ENCODE measurements at regions not wholly inside any gene's neighbourhood (a gene's known extent, or its start where the extent isn't known, plus 50 kb on each side); places are given as distances from the start of the nearest gene placed in this dataset.
"Not testable (repeated sequence)": the region's sequence is repeated elsewhere in the genome, so short reads cannot be mapped to it uniquely, and the experiment has no call there.

- H3K36me3 ChIP-seq (replicated peaks in 1 of 2; ENCODE audit: control insufficient read depth in 2 of 2, insufficient read depth in 2 of 2, low read length in 2 of 2) = no peaks in the 10 kb centered on the region
- no peak overlapping the region for H2BK5ac ChIP-seq (ENCODE audit: low read length)
- H3K79me1 ChIP-seq (ENCODE audit: low read depth, low read length) = no peaks in the 10 kb centered on the region
- H4K8ac ChIP-seq (ENCODE audit: low read depth, low read length) = no peak overlapping the region
- H3K4me3 ChIP-seq (ENCODE audit: low read length in 2 of 2) = no peak overlapping the region
- no peak for DNase-seq (ENCODE audit: low spot score)
- H3K9me3 ChIP-seq (replicated peaks in 1 of 2; ENCODE audit: control insufficient read depth in 2 of 2, insufficient read depth in 1 of 2, low read depth in 1 of 2, low read length in 2 of 2) = no peaks in the 10 kb centered on the region
- WGBS, 2 donors (ENCODE audit: extremely low coverage in 2 of 2, insufficient read length in 2 of 2, insufficient replicate concordance in 1 of 2) = no CpG with 5 or more reads among the region's 10 CpGs
- H3K27me3 ChIP-seq (ENCODE audit: control insufficient read depth in 3 of 3, insufficient read depth in 3 of 3, low read depth in 1 of 3, low read length in 3 of 3) = no peaks in the 10 kb centered on the region
- no peak overlapping the region for H3K18ac ChIP-seq (ENCODE audit: low read length)
- H4K91ac ChIP-seq (ENCODE audit: low read depth, low read length, poor library complexity) = no peak overlapping the region
- peaks cover 2 to 9% of the 10 kb centered on the region in 2 donors for H3K4me1 ChIP-seq (ENCODE audit: control insufficient read depth in 2 of 2, insufficient read depth in 1 of 2, low read depth in 1 of 2, low read length in 2 of 2)
- no peak overlapping the region for H3K4ac ChIP-seq (ENCODE audit: low read length)
- H2BK120ac ChIP-seq (ENCODE audit: low read depth, low read length) = no peak overlapping the region
- no peak overlapping the region for H2BK12ac ChIP-seq (ENCODE audit: low read length)
- H3K4me2 ChIP-seq (ENCODE audit: insufficient read depth, low read length, poor library complexity, severe bottlenecking) = no peak overlapping the region
- no peak overlapping the region for H3K14ac ChIP-seq (ENCODE audit: low read length)
- no peak overlapping the region for H2AK5ac ChIP-seq (ENCODE audit: low read depth, low read length)
- no peak overlapping the region for H2BK15ac ChIP-seq (ENCODE audit: low read length)
- no peak overlapping the region for H3K27ac ChIP-seq (replicated peaks; ENCODE audit: low read length)
- no peak overlapping the region for H3K23ac ChIP-seq (ENCODE audit: low read depth, low read length, poor library complexity)
- H3K9ac ChIP-seq (ENCODE audit: low read depth, low read length, poor library complexity) = no peak overlapping the region
- H2AFZ ChIP-seq (ENCODE audit: low read length) = no peak overlapping the region
Observed at GRCh38 chr1:229924639-229925038, 142.4 kb upstream of the GALNT2 start.

GRCh38 chr1:229928767-229929166 lies 138.3 kb upstream of the GALNT2 start:
- Histone ChIP-seq H3K79me1 (ENCODE audit: low read depth, low read length) (no peaks in the 10 kb centered on the region), H2AK5ac (ENCODE audit: low read depth, low read length) (no peak overlapping the region), H4K91ac (ENCODE audit: low read depth, low read length, poor library complexity) (no peak overlapping the region), H3K9ac (ENCODE audit: low read depth, low read length, poor library complexity) (no peak overlapping the region), H3K4me3 (ENCODE audit: low read length in 2 of 2) (no peak overlapping the region), H2BK5ac (ENCODE audit: low read length) (no peak overlapping the region), H4K8ac (ENCODE audit: low read depth, low read length) (no peak overlapping the region), H2BK15ac (ENCODE audit: low read length) (no peak overlapping the region), H3K27ac (replicated peaks; ENCODE audit: low read length) (no peak overlapping the region), H3K23ac (ENCODE audit: low read depth, low read length, poor library complexity) (no peak overlapping the region), H3K14ac (ENCODE audit: low read length) (no peak overlapping the region), H3K27me3 (ENCODE audit: control insufficient read depth in 3 of 3, insufficient read depth in 3 of 3, low read depth in 1 of 3, low read length in 3 of 3) (no peaks in the 10 kb centered on the region), H2BK120ac (ENCODE audit: low read depth, low read length) (no peak overlapping the region), H3K4ac (ENCODE audit: low read length) (no peak overlapping the region), H3K18ac (ENCODE audit: low read length) (no peak overlapping the region), H2BK12ac (ENCODE audit: low read length) (no peak overlapping the region), H3K4me1 (ENCODE audit: control insufficient read depth in 2 of 2, insufficient read depth in 1 of 2, low read depth in 1 of 2, low read length in 2 of 2) (no peaks in the 10 kb centered on the region), H3K4me2 (ENCODE audit: insufficient read depth, low read length, poor library complexity, severe bottlenecking) (no peak overlapping the region), H3K36me3 (replicated peaks in 1 of 2; ENCODE audit: control insufficient read depth in 2 of 2, insufficient read depth in 2 of 2, low read length in 2 of 2) (no peaks in the 10 kb centered on the region), H2AFZ (ENCODE audit: low read length) (no peak overlapping the region), H3K9me3 (replicated peaks in 1 of 2; ENCODE audit: control insufficient read depth in 2 of 2, insufficient read depth in 1 of 2, low read depth in 1 of 2, low read length in 2 of 2) (no peaks in the 10 kb centered on the region)
- DNase-seq (ENCODE audit: low spot score) = no peak
- WGBS, 2 donors (ENCODE audit: extremely low coverage in 2 of 2, insufficient read length in 2 of 2, insufficient replicate concordance in 1 of 2) = no CpG with 5 or more reads among the region's 7 CpGs

DNA sequence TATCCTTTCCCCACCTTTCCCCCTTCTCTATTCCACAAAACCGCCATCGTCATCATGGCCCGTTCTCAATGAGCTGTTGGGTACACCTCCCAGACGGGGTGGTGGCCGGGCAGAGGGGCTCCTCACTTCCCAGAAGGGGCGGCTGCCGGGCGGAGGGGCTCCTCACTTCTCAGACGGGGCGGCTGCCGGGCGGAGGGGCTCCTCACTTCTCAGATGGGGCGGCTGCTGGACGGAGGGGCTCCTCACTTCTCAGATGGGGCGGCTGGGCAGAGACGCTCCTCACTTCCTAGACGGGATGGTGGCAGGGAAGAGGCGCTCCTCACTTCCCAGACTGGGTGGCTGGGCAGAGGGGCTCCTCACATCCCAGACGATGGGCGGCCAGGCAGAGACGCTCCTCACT lies 135.3 kb upstream of the GALNT2 start:
- not testable (repeated sequence) for H3K9ac ChIP-seq (ENCODE audit: low read depth, low read length, poor library complexity); H2BK120ac ChIP-seq (ENCODE audit: low read depth, low read length)
- no CpG with 5 or more reads among the region's 21 CpGs for WGBS, 2 donors (ENCODE audit: extremely low coverage in 2 of 2, insufficient read length in 2 of 2, insufficient replicate concordance in 1 of 2)

GRCh38 chr1:229935157-229935556 lies 131.9 kb upstream of the GALNT2 start:
- not testable (repeated sequence) for H3K18ac ChIP-seq (ENCODE audit: low read length); H3K4me3 ChIP-seq (ENCODE audit: low read length in 2 of 2); H3K27ac ChIP-seq (replicated peaks; ENCODE audit: low read length); H3K36me3 ChIP-seq (replicated peaks in 1 of 2; ENCODE audit: control insufficient read depth in 2 of 2, insufficient read depth in 2 of 2, low read length in 2 of 2); DNase-seq (ENCODE audit: low spot score); H2BK5ac ChIP-seq (ENCODE audit: low read length); H4K8ac ChIP-seq (ENCODE audit: low read depth, low read length); H2BK120ac ChIP-seq (ENCODE audit: low read depth, low read length); H4K91ac ChIP-seq (ENCODE audit: low read depth, low read length, poor library complexity); H3K79me1 ChIP-seq (ENCODE audit: low read depth, low read length); H3K4me2 ChIP-seq (ENCODE audit: insufficient read depth, low read length, poor library complexity, severe bottlenecking); H3K9ac ChIP-seq (ENCODE audit: low read depth, low read length, poor library complexity); H3K23ac ChIP-seq (ENCODE audit: low read depth, low read length, poor library complexity); H2BK12ac ChIP-seq (ENCODE audit: low read length); H2BK15ac ChIP-seq (ENCODE audit: low read length); H3K14ac ChIP-seq (ENCODE audit: low read length); H2AFZ ChIP-seq (ENCODE audit: low read length); H3K9me3 ChIP-seq (replicated peaks in 1 of 2; ENCODE audit: control insufficient read depth in 2 of 2, insufficient read depth in 1 of 2, low read depth in 1 of 2, low read length in 2 of 2); H3K4me1 ChIP-seq (ENCODE audit: control insufficient read depth in 2 of 2, insufficient read depth in 1 of 2, low read depth in 1 of 2, low read length in 2 of 2); H2AK5ac ChIP-seq (ENCODE audit: low read depth, low read length); H3K27me3 ChIP-seq (ENCODE audit: control insufficient read depth in 3 of 3, insufficient read depth in 3 of 3, low read depth in 1 of 3, low read length in 3 of 3); H3K4ac ChIP-seq (ENCODE audit: low read length)
- WGBS, 2 donors (ENCODE audit: extremely low coverage in 2 of 2, insufficient read length in 2 of 2, insufficient replicate concordance in 1 of 2) = no CpG with 5 or more reads among the region's 6 CpGs

More for the DNA sequence above, 135.3 kb upstream of the GALNT2 start:
- H2AK5ac ChIP-seq (ENCODE audit: low read depth, low read length); DNase-seq (ENCODE audit: low spot score); H2BK12ac ChIP-seq (ENCODE audit: low read length); H4K8ac ChIP-seq (ENCODE audit: low read depth, low read length); H3K23ac ChIP-seq (ENCODE audit: low read depth, low read length, poor library complexity); H2BK5ac ChIP-seq (ENCODE audit: low read length); H3K9me3 ChIP-seq (replicated peaks in 1 of 2; ENCODE audit: control insufficient read depth in 2 of 2, insufficient read depth in 1 of 2, low read depth in 1 of 2, low read length in 2 of 2); H3K27me3 ChIP-seq (ENCODE audit: control insufficient read depth in 3 of 3, insufficient read depth in 3 of 3, low read depth in 1 of 3, low read length in 3 of 3); H3K14ac ChIP-seq (ENCODE audit: low read length); H3K18ac ChIP-seq (ENCODE audit: low read length); H3K4me3 ChIP-seq (ENCODE audit: low read length in 2 of 2); H4K91ac ChIP-seq (ENCODE audit: low read depth, low read length, poor library complexity); H3K79me1 ChIP-seq (ENCODE audit: low read depth, low read length); H2AFZ ChIP-seq (ENCODE audit: low read length); H3K4me1 ChIP-seq (ENCODE audit: control insufficient read depth in 2 of 2, insufficient read depth in 1 of 2, low read depth in 1 of 2, low read length in 2 of 2); H3K4me2 ChIP-seq (ENCODE audit: insufficient read depth, low read length, poor library complexity, severe bottlenecking); H2BK15ac ChIP-seq (ENCODE audit: low read length); H3K36me3 ChIP-seq (replicated peaks in 1 of 2; ENCODE audit: control insufficient read depth in 2 of 2, insufficient read depth in 2 of 2, low read length in 2 of 2); H3K27ac ChIP-seq (replicated peaks; ENCODE audit: low read length); H3K4ac ChIP-seq (ENCODE audit: low read length): not testable (repeated sequence)
